Activated CD4-positive, alpha-beta T cell treated with anti-CD3 and anti-CD28 coated beads for 36 hours (primary cell): ENCODE measurements at regions not wholly inside any gene's neighbourhood (a gene's known extent, or its start where the extent isn't known, plus 50 kb on each side); places are given as distances from the start of the nearest gene placed in this dataset.

Source experiments
- ATAC-seq: fragments of 200-7000 bp; cut with Tn5 transposase; one replicate; pipeline ENCODE4 v1.10.0; 2021; ENCODE audit warnings: mild to moderate bottlenecking, moderate library complexity
- CTCF ChIA-PET: fragments of 350-600 bp; sonication (Branson Sonifier 250); formaldehyde crosslinking; loops from one replicate; lab custom pipeline; 2021; ENCODE audit warnings: antibody characterized with exemption; lab: Charles Lee
- POLR2A ChIA-PET: fragments of 350-600 bp; sonication (Branson Sonifier 250); formaldehyde crosslinking; loops from one replicate; lab custom pipeline; 2021; ENCODE audit warnings: antibody characterized with exemption, inconsistent platforms; lab: Charles Lee
- DNase-seq: peaks from one replicate; pipeline ENCODE4 v3.0.0-alpha.2; 2020
- H3K27ac Mint-ChIP-seq: one replicate; pipeline ENCODE4 v1.8.0; 2021; ENCODE audit warnings: mixed read lengths
- H3K27me3 Mint-ChIP-seq: one replicate; pipeline ENCODE4 v1.8.0; 2021; ENCODE audit warnings: mixed read lengths
- H3K36me3 Mint-ChIP-seq: one replicate; pipeline ENCODE4 v1.8.0; 2021; ENCODE audit warnings: low read depth, mixed read lengths
- H3K4me1 Mint-ChIP-seq: one replicate; pipeline ENCODE4 v1.8.0; 2021; ENCODE audit warnings: mixed read lengths
- H3K4me3 Mint-ChIP-seq: one replicate; pipeline ENCODE4 v1.8.0; 2021; ENCODE audit warnings: mild to moderate bottlenecking, moderate library complexity, mixed read lengths
- H3K9me3 Mint-ChIP-seq: one replicate; pipeline ENCODE4 v1.8.0; 2021; ENCODE audit warnings: low read depth, mixed read lengths
- intact Hi-C, 2 experiments: fragments of 100-400 bp; cut with DNase I in 1 of 2; cut with micrococcal nuclease in 1 of 2; formaldehyde crosslinking; loops; one replicate each; pipeline versions ENCODE4 v1.14.2 to v1.15.1; 2022 to 2024; cut with DNase I, micrococcal nuclease

DNA sequence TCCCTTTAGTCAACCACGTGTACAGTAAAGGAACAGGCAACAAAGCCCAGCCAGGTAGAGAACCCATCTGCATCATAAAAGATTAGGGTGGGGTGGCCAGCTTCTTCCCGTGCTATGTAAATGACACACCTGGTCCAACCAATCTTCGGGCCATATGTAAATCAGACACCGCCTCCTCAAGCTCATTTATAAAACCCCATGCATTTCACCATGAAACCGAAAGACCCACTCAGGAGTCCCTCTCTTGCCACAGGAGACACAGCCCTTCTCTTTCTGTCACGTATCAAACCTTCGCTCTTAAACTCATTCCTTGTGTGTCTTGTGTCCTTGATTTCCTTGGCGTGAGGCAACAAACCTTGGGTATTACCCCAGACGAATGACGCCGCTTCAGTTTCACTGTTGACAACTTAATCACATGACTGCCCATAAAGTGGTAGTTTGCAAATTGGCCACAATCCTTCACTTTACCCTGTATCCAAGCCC lies 59.8 kb upstream of the TBPL2 start:
- no peaks in the 10 kb centered on the region for H3K4me1 Mint-ChIP-seq
- no peak overlapping the region for H3K27ac Mint-ChIP-seq
- H3K4me3 Mint-ChIP-seq = no peak overlapping the region
- ChIA-PET POLR2A (no interaction called here), CTCF (interaction anchor here (0.6 kb wide), 1 partner anchor 967 kb away, joined by 3 read pairs; no protein-coding TSS in a partner anchor)
- H3K36me3 Mint-ChIP-seq = no peaks in the 10 kb centered on the region
- intact Hi-C loops = no loop called here
- ATAC-seq (no peak), DNase-seq (no peak)
- H3K27me3 Mint-ChIP-seq = peaks cover 10% of the 10 kb centered on the region
- H3K9me3 Mint-ChIP-seq = no peaks in the 10 kb centered on the region

DNA sequence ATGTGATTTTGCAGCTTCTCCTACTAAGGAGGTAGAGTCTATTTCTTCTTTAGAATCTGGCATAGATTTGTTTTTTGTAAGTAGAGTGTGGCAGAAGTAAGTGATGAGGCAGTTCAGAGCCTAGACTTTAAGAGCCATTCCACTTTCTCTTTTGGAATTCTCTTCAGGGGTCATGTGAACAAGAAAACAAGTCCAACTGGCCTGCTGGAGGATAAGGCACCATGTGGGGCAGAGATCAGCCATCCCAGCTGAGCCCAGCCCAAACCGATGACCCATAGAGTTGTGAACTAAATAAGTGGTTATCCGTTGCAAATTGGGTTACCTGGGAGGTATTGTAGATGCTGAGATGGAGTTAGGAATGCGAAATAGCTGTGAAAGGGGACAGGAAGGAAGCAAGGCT lies 60.3 kb upstream of the TBPL2 start:
- no peak for ATAC-seq
- CTCF ChIA-PET = no interaction called here
- intact Hi-C loops = no loop called here
- H3K4me1 Mint-ChIP-seq = no peaks in the 10 kb centered on the region
- POLR2A ChIA-PET = no interaction called here
- H3K36me3 Mint-ChIP-seq = no peaks in the 10 kb centered on the region
- H3K27ac Mint-ChIP-seq = no peak overlapping the region
- H3K9me3 Mint-ChIP-seq = no peaks in the 10 kb centered on the region
- H3K27me3 Mint-ChIP-seq = peaks cover 10% of the 10 kb centered on the region
- no peak for DNase-seq
- no peak overlapping the region for H3K4me3 Mint-ChIP-seq

DNA sequence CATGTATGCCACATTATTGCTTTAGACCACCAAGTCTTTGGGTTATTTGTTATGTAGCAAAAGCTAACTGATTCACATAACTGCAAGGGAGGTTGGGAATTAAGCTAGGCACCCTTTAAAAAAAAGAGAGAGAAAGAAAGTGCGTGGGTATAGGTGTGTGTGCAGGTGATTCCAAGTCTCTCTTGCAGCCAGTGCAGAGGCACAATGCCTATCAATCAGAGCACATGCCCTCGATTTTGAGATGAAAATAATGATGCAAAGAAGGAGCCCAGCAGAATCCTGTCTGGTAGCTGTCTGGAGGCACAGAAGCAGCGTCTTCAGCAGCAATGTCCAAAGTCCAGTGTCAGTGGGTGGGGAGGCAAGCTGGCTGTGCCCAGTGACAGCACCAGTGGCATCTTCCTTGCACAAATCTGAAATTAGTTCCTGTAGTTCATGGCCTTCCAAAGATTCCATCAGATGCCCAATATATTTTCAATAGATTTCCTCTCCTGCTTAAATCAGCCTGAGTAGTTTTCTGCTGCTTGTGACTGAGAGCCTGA lies 62.4 kb upstream of the TBPL2 start:
- H3K27me3 Mint-ChIP-seq = peaks cover 10% of the 10 kb centered on the region
- H3K36me3 Mint-ChIP-seq = no peaks in the 10 kb centered on the region
- CTCF ChIA-PET = interaction anchor here (1.2 kb wide), 1 partner anchor 14 kb away, joined by 3 read pairs; no protein-coding TSS in a partner anchor
- no peak overlapping the region for H3K4me3 Mint-ChIP-seq
- ATAC-seq (no peak), DNase-seq (no peak)
- no peaks in the 10 kb centered on the region for H3K9me3 Mint-ChIP-seq
- POLR2A ChIA-PET = no interaction called here
- no peak overlapping the region for H3K27ac Mint-ChIP-seq
- intact Hi-C loops = no loop called here
- H3K4me1 Mint-ChIP-seq = no peaks in the 10 kb centered on the region

DNA sequence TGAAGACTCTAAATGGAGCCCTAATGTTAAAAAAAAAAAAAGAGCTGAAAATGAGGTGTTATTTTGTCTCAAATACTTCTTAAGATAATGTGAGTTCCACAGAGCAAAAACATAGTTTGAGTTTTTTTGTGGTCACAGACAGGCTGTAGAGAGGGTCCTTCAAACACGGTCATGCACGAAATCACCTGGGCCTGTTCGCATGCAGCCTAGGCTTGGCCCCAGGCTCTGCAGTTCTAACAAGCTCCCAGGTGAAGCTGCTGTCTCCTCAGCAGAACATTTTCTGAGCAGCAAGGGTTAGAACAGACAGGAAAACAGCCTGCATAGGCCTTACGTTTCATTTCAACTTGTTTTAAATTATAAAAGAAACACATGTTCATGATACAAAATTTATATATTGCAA lies 65.4 kb upstream of the TBPL2 start:
- no peak for DNase-seq
- H3K27me3 Mint-ChIP-seq = peaks cover 2% of the 10 kb centered on the region
- ATAC-seq = no peak
- no peaks in the 10 kb centered on the region for H3K36me3 Mint-ChIP-seq
- H3K27ac Mint-ChIP-seq = no peak overlapping the region
- peaks cover 2% of the 10 kb centered on the region for H3K9me3 Mint-ChIP-seq
- H3K4me1 Mint-ChIP-seq = no peaks in the 10 kb centered on the region
- no peak overlapping the region for H3K4me3 Mint-ChIP-seq
- ChIA-PET CTCF (no interaction called here), POLR2A (no interaction called here)
- intact Hi-C loops = no loop called here

DNA sequence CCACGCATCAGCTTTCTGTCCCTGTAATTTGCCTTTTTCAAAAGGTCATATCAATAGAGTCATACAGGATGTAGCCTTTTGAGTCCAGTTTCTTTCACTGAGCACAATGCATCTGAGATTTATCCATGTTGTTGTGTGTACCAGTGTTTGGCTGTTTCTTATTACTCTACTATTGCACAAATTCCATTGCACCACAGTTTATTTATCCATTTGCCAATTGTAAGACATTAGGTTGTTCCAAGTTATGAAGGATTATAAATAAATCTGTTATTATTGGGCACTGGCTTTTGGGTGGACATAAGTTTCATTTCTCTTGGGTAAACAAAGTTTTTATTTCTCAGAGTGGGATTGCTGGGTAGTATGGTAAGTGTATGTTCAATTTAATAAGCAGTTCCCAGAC lies 68.3 kb upstream of the TBPL2 start:
- DNase-seq (no peak), ATAC-seq (no peak)
- H3K4me3 Mint-ChIP-seq = no peak overlapping the region
- H3K4me1 Mint-ChIP-seq = no peaks in the 10 kb centered on the region
- H3K36me3 Mint-ChIP-seq = no peaks in the 10 kb centered on the region
- no peak overlapping the region for H3K27ac Mint-ChIP-seq
- H3K9me3 Mint-ChIP-seq = peaks cover 3% of the 10 kb centered on the region
- POLR2A ChIA-PET = no interaction called here
- H3K27me3 Mint-ChIP-seq = no peaks in the 10 kb centered on the region
- intact Hi-C loops = no loop called here
- CTCF ChIA-PET = no interaction called here

DNA sequence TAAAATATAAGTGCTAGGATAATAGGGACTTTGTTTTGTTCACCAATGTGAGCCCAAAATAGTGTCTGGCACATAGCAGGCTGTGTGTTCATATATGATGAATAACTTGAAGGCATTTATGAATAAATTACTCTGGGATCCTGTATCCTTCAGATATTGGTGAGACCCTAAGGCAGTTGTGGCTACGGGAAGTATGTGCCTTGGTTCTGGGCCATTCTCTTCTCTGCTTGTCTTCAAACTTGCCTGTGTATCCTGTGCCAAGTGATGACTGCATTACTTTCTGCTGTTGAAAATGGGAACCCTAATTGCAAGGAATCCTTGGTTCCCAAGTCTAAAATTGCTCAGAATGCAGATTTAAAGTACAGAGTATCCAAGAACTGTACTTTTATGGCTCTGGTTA lies 67.6 kb upstream of the KTN1 start:
- DNase-seq (no peak), ATAC-seq (no peak)
- Mint-ChIP-seq H3K27ac (no peak overlapping the region), H3K36me3 (no peaks in the 10 kb centered on the region), H3K9me3 (peaks cover 3% of the 10 kb centered on the region), H3K27me3 (no peaks in the 10 kb centered on the region), H3K4me3 (no peak overlapping the region), H3K4me1 (no peaks in the 10 kb centered on the region)
- intact Hi-C loops = no loop called here
- ChIA-PET POLR2A (no interaction called here), CTCF (no interaction called here)

DNA sequence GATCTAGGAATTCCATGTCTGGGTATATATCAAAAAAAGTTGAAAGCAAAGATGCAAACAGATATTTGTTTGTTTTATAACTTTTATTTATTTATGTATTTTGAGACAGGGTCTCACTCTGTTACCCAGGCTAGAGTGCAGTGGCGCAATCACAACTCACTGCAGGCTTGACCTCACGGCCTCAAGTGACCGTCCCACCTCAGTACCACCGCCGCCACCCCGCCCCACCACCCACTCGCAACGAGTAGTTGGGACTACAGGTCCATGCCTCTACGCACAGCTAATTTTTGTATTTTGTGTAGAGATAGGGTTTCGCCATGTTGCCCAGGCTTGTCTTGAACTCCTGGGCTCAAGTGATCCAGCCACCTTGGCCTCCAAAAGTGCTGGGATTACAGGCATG lies 66.5 kb upstream of the KTN1 start:
- intact Hi-C loops = no loop called here
- no peak for DNase-seq
- Mint-ChIP-seq H3K36me3 (no peaks in the 10 kb centered on the region), H3K4me3 (no peak overlapping the region), H3K9me3 (peaks cover 3% of the 10 kb centered on the region), H3K27ac (no peak overlapping the region), H3K27me3 (no peaks in the 10 kb centered on the region), H3K4me1 (no peaks in the 10 kb centered on the region)
- CTCF ChIA-PET = no interaction called here
- ATAC-seq = no peak
- POLR2A ChIA-PET = no interaction called here

DNA sequence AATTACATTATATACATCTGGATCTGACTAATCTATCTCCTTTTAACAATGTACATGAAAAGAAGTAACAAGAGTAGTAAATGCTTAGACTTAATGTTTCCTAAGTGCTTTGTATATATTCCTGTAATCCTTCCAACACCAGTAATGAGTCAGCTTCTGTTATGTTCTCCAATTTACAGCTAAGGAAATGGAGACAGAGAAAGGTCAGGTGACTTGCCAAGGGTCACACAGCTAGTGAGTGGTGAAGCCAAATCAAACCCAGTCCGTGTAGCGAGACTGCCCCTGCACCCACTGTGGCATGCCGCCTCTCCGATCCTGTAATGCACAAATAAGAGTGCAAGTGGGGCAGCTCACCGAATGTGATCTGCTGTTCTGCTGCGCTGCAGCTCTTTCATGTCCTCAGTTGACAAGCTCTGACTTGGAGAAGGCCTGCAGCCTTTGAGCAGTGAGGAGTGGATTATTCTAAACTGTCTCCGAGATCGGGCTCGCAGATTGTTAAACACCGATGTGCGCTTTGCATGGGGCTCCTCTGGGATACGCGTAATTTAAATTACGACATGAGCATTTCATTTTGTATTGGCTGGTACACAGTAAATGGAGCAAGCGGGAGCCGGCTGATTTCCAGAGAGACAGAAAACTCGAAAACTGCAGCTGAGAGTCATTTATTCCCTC lies 65.1 kb upstream of the KTN1 start:
- ChIA-PET CTCF (no interaction called here), POLR2A (no interaction called here)
- no peak overlapping the region for H3K4me3 Mint-ChIP-seq

DNA sequence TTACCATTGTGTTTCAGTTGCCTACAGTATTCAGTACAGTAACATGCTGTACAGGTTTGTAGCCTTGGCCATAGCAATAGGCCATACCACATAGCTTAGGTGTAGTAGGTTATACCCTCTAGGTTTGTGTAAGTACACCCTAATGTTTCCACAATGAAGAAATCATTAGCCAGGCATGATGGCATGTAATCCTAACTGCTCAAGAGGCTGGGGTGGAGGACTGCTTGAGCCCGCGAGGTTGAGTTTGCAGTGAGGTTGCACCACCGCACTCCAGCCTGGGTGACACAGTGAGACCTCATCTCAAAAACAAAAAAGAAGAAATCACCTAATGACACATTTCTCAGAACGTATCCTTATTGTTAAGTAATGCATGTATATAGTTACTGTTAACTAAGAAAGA lies 63.2 kb upstream of the KTN1 start:
- ChIA-PET CTCF (no interaction called here), POLR2A (no interaction called here)
- H3K36me3 Mint-ChIP-seq = no peaks in the 10 kb centered on the region
- DNase-seq = no peak
- no peak overlapping the region for H3K4me3 Mint-ChIP-seq
- H3K9me3 Mint-ChIP-seq = no peaks in the 10 kb centered on the region
- H3K27ac Mint-ChIP-seq = no peak overlapping the region
- intact Hi-C loops = no loop called here
- ATAC-seq = no peak
- no peaks in the 10 kb centered on the region for H3K27me3 Mint-ChIP-seq
- H3K4me1 Mint-ChIP-seq = no peaks in the 10 kb centered on the region

More for the DNA sequence above, 65.1 kb upstream of the KTN1 start:
- Mint-ChIP-seq H3K4me1 (no peaks in the 10 kb centered on the region), H3K36me3 (no peaks in the 10 kb centered on the region), H3K27me3 (no peaks in the 10 kb centered on the region), H3K27ac (no peak overlapping the region), H3K9me3 (peaks cover 3% of the 10 kb centered on the region)
- intact Hi-C loops = no loop called here
- no peak for DNase-seq
- no peak for ATAC-seq

DNA sequence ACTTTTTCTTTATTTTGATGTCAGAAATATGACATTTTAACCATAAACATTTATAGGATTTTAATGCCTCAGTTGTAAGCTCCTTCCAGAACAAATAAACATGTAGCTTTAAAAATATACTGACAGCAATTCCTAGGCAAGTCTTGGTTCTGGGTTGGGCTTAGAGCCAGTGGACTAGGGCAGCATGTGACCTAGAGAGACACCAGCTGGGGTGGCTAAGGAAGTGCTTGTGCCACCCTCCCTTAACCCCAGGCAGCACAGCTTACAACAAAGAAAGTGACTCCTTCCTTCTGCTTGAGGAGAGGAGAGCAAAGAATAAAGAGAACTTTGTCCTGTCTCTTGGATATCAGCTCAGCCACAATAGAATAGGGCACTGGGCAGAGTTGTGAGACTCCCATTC lies 61.6 kb upstream of the KTN1 start:
- Mint-ChIP-seq H3K36me3 (no peaks in the 10 kb centered on the region), H3K27me3 (no peaks in the 10 kb centered on the region), H3K4me1 (no peaks in the 10 kb centered on the region), H3K9me3 (no peaks in the 10 kb centered on the region), H3K27ac (no peak overlapping the region), H3K4me3 (no peak overlapping the region)
- ChIA-PET POLR2A (no interaction called here), CTCF (interaction anchor here (1.0 kb wide), 1 partner anchor 277 kb away, joined by 3 read pairs; no protein-coding TSS in a partner anchor)
- DNase-seq (no peak), ATAC-seq (no peak)
- intact Hi-C loops = no loop called here

DNA sequence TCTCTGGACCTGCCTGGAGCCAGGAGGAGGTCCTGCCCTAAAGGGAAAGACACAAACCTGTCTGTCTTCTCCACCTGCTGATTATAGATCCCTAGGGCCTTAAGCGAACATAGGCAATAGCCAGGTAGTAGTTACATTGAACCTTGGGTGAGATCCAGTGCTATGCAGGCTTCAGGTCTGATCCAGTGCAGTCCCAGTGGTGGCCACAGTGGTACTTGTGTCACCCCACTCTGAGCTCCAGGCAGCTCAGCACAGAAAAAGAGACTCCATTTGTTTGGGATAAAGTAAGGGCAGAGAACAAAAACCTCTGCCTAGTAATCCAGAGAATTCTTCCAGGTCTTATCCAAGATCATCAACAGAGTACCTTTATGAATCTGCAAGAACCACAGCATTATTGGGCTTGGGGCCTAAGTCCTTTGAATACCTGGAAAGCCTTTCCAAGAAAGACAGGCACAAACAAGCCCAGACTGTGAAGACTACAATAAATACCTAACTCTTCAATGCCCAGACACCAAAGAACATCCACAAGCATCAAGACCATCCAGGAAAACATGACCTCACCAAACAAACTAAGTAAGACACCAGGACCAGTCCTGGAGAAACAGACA lies 60.4 kb upstream of the KTN1 start:
- intact Hi-C loops = no loop called here

DNA sequence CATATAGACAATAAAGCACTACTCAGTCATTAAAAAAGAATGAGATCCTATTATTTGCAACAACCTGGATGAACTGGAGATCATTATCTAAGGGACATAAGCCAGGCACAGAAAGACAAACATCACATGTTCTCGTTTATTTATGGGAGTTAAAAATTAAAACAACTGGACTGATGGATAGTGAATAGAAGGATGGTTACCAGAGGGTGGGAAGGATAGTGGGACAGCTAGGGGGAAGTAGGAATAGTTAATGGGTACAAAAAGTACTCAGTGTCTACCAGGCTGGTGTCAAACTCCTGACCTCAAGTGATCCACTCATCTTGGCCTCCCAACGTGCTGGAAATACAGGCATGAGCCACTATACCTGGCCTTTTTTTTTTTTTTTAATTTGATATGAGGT lies 56.7 kb upstream of the KTN1 start:
- no peaks in the 10 kb centered on the region for H3K9me3 Mint-ChIP-seq
- no peak for DNase-seq
- H3K27ac Mint-ChIP-seq = no peak overlapping the region
- no peak for ATAC-seq
- POLR2A ChIA-PET = no interaction called here
- intact Hi-C loops = no loop called here
- no peaks in the 10 kb centered on the region for H3K4me1 Mint-ChIP-seq
- no peaks in the 10 kb centered on the region for H3K36me3 Mint-ChIP-seq
- CTCF ChIA-PET = interaction anchor here (1.8 kb wide), 1 partner anchor 12 kb away, joined by 4 read pairs; no protein-coding TSS in a partner anchor
- no peak overlapping the region for H3K4me3 Mint-ChIP-seq
- no peaks in the 10 kb centered on the region for H3K27me3 Mint-ChIP-seq

More for the DNA sequence above, 60.4 kb upstream of the KTN1 start:
- no peak overlapping the region for H3K27ac Mint-ChIP-seq
- ChIA-PET CTCF (interaction anchor here (0.6 kb wide), 1 partner anchor 86 kb away, joined by 3 read pairs; no protein-coding TSS in a partner anchor), POLR2A (no interaction called here)
- DNase-seq (no peak), ATAC-seq (no peak)
- no peaks in the 10 kb centered on the region for H3K4me1 Mint-ChIP-seq
- no peaks in the 10 kb centered on the region for H3K36me3 Mint-ChIP-seq
- no peak overlapping the region for H3K4me3 Mint-ChIP-seq
- H3K9me3 Mint-ChIP-seq = no peaks in the 10 kb centered on the region
- H3K27me3 Mint-ChIP-seq = no peaks in the 10 kb centered on the region
